NT2/D1 (cell line): ENCODE measurements at regions not wholly inside any gene's neighbourhood (a gene's known extent, or its start where the extent isn't known, plus 50 kb on each side); places are given as distances from the start of the nearest gene placed in this dataset.

ENCODE experiments used
- SUZ12 ChIP-seq: IDR thresholded peaks from 2 replicates; pipeline ENCODE4 v1.6.1; 2011; ENCODE audit not compliant: insufficient read length, insufficient read depth; ENCODE audit errors: extremely low read depth
- YY1 ChIP-seq: IDR thresholded peaks from 2 replicates; pipeline ENCODE4 v1.6.1; 2011; ENCODE audit not compliant: insufficient read length, insufficient read depth

GRCh38 chr3:156620901-156621300 is 53.5 kb upstream of the TIPARP start:
- no peak for TF ChIP-seq SUZ12
- no peak for TF ChIP-seq YY1
